ENCODE measurements at regions not wholly inside any gene's neighbourhood (a gene's known extent, or its start where the extent isn't known, plus 50 kb on each side); places are given as distances from the start of the nearest gene placed in this dataset.

- Mint-ChIP-seq H3K27me3 (ENCODE audit: low read depth) (peaks cover 2% of the 10 kb centered on the region), H3K36me3 (ENCODE audit: low read depth) (no peaks in the 10 kb centered on the region), H3K4me1 (ENCODE audit: low read depth) (peaks cover 3% of the 10 kb centered on the region), H3K4me3 (ENCODE audit: unreplicated experiment) (no peak overlapping the region), H3K27ac (ENCODE audit: unreplicated experiment) (no peak overlapping the region), H3K9me3 (ENCODE audit: low read depth) (peaks cover 4% of the 10 kb centered on the region)
- no peak for DNase-seq (ENCODE audit: low spot score)
- TF ChIP-seq CTCF (IDR thresholded peaks at IDR 0.05) = no peak
Observed at GRCh38 chr9:23622396-23622795, 203.6 kb downstream of the ELAVL2 start.

GRCh38 chr9:23630488-23630887 is 195.6 kb downstream of the ELAVL2 start:
- no peaks in the 10 kb centered on the region for H3K4me1 Mint-ChIP-seq (ENCODE audit: low read depth)
- no peak for DNase-seq (ENCODE audit: low spot score)

GRCh38 chr9:23635276-23635675 is 190.8 kb downstream of the ELAVL2 start:
- TF ChIP-seq CTCF (IDR thresholded peaks at IDR 0.05) = no peak
- Mint-ChIP-seq H3K36me3 (ENCODE audit: low read depth) (no peaks in the 10 kb centered on the region), H3K27me3 (ENCODE audit: low read depth) (no peaks in the 10 kb centered on the region), H3K27ac (ENCODE audit: unreplicated experiment) (no peak overlapping the region), H3K9me3 (ENCODE audit: low read depth) (no peaks in the 10 kb centered on the region), H3K4me1 (ENCODE audit: low read depth) (no peaks in the 10 kb centered on the region), H3K4me3 (ENCODE audit: unreplicated experiment) (no peak overlapping the region)
- DNase-seq (ENCODE audit: low spot score) = no peak

More at GRCh38 chr9:23630488-23630887, 195.6 kb downstream of the ELAVL2 start:
- TF ChIP-seq CTCF (IDR thresholded peaks at IDR 0.05) = no peak
- Mint-ChIP-seq H3K4me3 (ENCODE audit: unreplicated experiment) (no peak overlapping the region), H3K36me3 (ENCODE audit: low read depth) (no peaks in the 10 kb centered on the region), H3K9me3 (ENCODE audit: low read depth) (peaks cover 4% of the 10 kb centered on the region), H3K27me3 (ENCODE audit: low read depth) (peaks cover 3% of the 10 kb centered on the region), H3K27ac (ENCODE audit: unreplicated experiment) (no peak overlapping the region)

- DNase-seq (ENCODE audit: low spot score) = no peak
- Mint-ChIP-seq H3K36me3 (ENCODE audit: low read depth) (no peaks in the 10 kb centered on the region), H3K27ac (ENCODE audit: unreplicated experiment) (no peak overlapping the region), H3K9me3 (ENCODE audit: low read depth) (no peaks in the 10 kb centered on the region), H3K27me3 (ENCODE audit: low read depth) (no peaks in the 10 kb centered on the region), H3K4me1 (ENCODE audit: low read depth) (no peaks in the 10 kb centered on the region), H3K4me3 (ENCODE audit: unreplicated experiment) (no peak overlapping the region)
- no peak for TF ChIP-seq CTCF (IDR thresholded peaks at IDR 0.05)
Observed at GRCh38 chr9:23636199-23636598, 189.8 kb downstream of the ELAVL2 start.

- Mint-ChIP-seq H3K36me3 (ENCODE audit: low read depth) (no peaks in the 10 kb centered on the region), H3K9me3 (ENCODE audit: low read depth) (peaks cover 2% of the 10 kb centered on the region), H3K4me3 (ENCODE audit: unreplicated experiment) (no peak overlapping the region), H3K4me1 (ENCODE audit: low read depth) (no peaks in the 10 kb centered on the region), H3K27ac (ENCODE audit: unreplicated experiment) (no peak overlapping the region), H3K27me3 (ENCODE audit: low read depth) (no peaks in the 10 kb centered on the region)
- DNase-seq (ENCODE audit: low spot score) = no peak
- no peak for TF ChIP-seq CTCF (IDR thresholded peaks at IDR 0.05)
Observed at GRCh38 chr9:23638011-23638410, 188.0 kb downstream of the ELAVL2 start.
